Neural cell (in vitro differentiated cells): ENCODE measurements at regions not wholly inside any gene's neighbourhood (a gene's known extent, or its start where the extent isn't known, plus 50 kb on each side); places are given as distances from the start of the nearest gene placed in this dataset.

Experiments used
- H2AFZ ChIP-seq: fragments of 200-600, 300-800 bp; sonication (generic), shearing (Covaris generic); 2 replicates; pipeline ENCODE4 v1.6.0; 2014; ENCODE audit warnings: low read depth, mild to moderate bottlenecking, antibody characterized with exemption, low read length, moderate library complexity
- H3F3A ChIP-seq: fragments of 200-600 bp; shearing (Covaris generic); 2 replicates; pipeline ENCODE4 v1.6.1; 2016; ENCODE audit warnings: mild to moderate bottlenecking, moderate library complexity, mixed read lengths, antibody characterized with exemption, low read length; ENCODE audit not compliant: insufficient read depth, poor library complexity, severe bottlenecking
- H3K27ac ChIP-seq: fragments of 200-600, 300-800 bp; sonication (generic), shearing (Covaris generic); 2 replicates; pipeline ENCODE4 v1.5.1; 2014; ENCODE audit warnings: mild to moderate bottlenecking, low read length, moderate library complexity
- H3K27me3 ChIP-seq: fragments of 300-800, 200-600 bp; sonication (generic), shearing (Covaris generic); 2 replicates; pipeline ENCODE4 v1.6.0; 2014; ENCODE audit warnings: mild to moderate bottlenecking, low read depth, low read length, moderate library complexity; ENCODE audit not compliant: insufficient read depth
- H3K36me3 ChIP-seq: fragments of 300-800, 200-600 bp; sonication (generic), shearing (Covaris generic); 2 replicates; pipeline ENCODE4 v1.5.1; 2014; ENCODE audit warnings: mild to moderate bottlenecking, antibody characterized with exemption, low read length, moderate library complexity; ENCODE audit not compliant: insufficient read depth
- H3K4me2 ChIP-seq: fragments of 300-800, 200-600 bp; sonication (generic), shearing (Covaris generic); 2 replicates; pipeline ENCODE4 v1.6.0; 2014; ENCODE audit warnings: mild to moderate bottlenecking, low read length
- H3K4me3 ChIP-seq: fragments of 300-800, 200-600 bp; sonication (generic), shearing (Covaris generic); 2 replicates; pipeline ENCODE4 v1.5.1; 2014; ENCODE audit warnings: mild to moderate bottlenecking, low read length, moderate library complexity
- H3K79me2 ChIP-seq: fragments of 200-600 bp; shearing (Covaris generic); replicated peaks from 2 replicates; pipeline ENCODE4 v1.6.0; 2014; ENCODE audit warnings: mild to moderate bottlenecking, low read length, moderate library complexity; ENCODE audit not compliant: insufficient read depth
- H3K9ac ChIP-seq: fragments of 300-800, 200-600 bp; sonication (generic), shearing (Covaris generic); 2 replicates; pipeline ENCODE4 v1.6.1; 2016; ENCODE audit warnings: mild to moderate bottlenecking, low read length, mixed read lengths
- H3K9me2 ChIP-seq: fragments of 200-600 bp; shearing (Covaris generic); 2 replicates; pipeline ENCODE4 v1.6.1; 2016; ENCODE audit warnings: mild to moderate bottlenecking, low read length, mixed read lengths; ENCODE audit not compliant: insufficient read depth
- H3K9me3 ChIP-seq: fragments of 200-600, 300-800 bp; sonication (generic), shearing (Covaris generic); 2 replicates; pipeline ENCODE4 v1.6.1; 2016; ENCODE audit warnings: mild to moderate bottlenecking, mixed run types, low read length, moderate library complexity, mixed read lengths
- H4K20me1 ChIP-seq: fragments of 200-600 bp; shearing (Covaris generic); 2 replicates; pipeline ENCODE4 v1.6.1; 2016; ENCODE audit warnings: mild to moderate bottlenecking, mixed run types; ENCODE audit not compliant: insufficient read depth
- EP300 ChIP-seq: fragments of 450-650 bp; conservative IDR thresholded peaks from 2 replicates; pipeline ENCODE4 v1.6.1; 2014; ENCODE audit warnings: antibody characterized with exemption, mild to moderate bottlenecking, moderate library complexity; ENCODE audit not compliant: poor library complexity, severe bottlenecking
- EZH2 ChIP-seq: fragments of 200-600, 300-800 bp; shearing (Covaris generic), sonication (generic); IDR thresholded peaks from 2 replicates; pipeline ENCODE4 v1.6.1; 2014; ENCODE audit warnings: antibody characterized with exemption, low read length, borderline replicate concordance, mild to moderate bottlenecking; ENCODE audit not compliant: insufficient read depth, poor library complexity, severe bottlenecking
- MXI1 ChIP-seq: fragments of 450-650 bp; conservative IDR thresholded peaks from 2 replicates; pipeline ENCODE4 v1.6.1; 2014; ENCODE audit warnings: antibody characterized with exemption, mild to moderate bottlenecking; ENCODE audit not compliant: poor library complexity, severe bottlenecking
- POLR2AphosphoS5 ChIP-seq: IDR thresholded peaks from 2 replicates; pipeline ENCODE4 v1.6.1; 2012
- RAD21 ChIP-seq: fragments of 450-650 bp; conservative IDR thresholded peaks from 2 replicates; pipeline ENCODE4 v1.6.1; 2014; ENCODE audit warnings: antibody characterized with exemption, mild to moderate bottlenecking, moderate library complexity
- SMC3 ChIP-seq: fragments of 450-650 bp; conservative IDR thresholded peaks from 2 replicates; pipeline ENCODE4 v1.6.1; 2014; ENCODE audit warnings: antibody characterized with exemption, mild to moderate bottlenecking, moderate library complexity; ENCODE audit not compliant: poor library complexity
- TAF1 ChIP-seq: IDR thresholded peaks from 2 replicates; pipeline ENCODE4 v1.6.1; 2012; ENCODE audit warnings: low read depth
- TF ChIP-seq, protein P1 (sequence below): fragments of 450-650 bp; IDR thresholded peaks from 2 replicates; pipeline ENCODE4 v1.5.1; 2014; ENCODE audit warnings: antibody characterized with exemption, mild to moderate bottlenecking, moderate library complexity; ENCODE audit not compliant: poor library complexity, severe bottlenecking
- TF ChIP-seq, protein P2 (sequence below): IDR thresholded peaks from 2 replicates; pipeline ENCODE4 v1.6.1; 2012; ENCODE audit warnings: borderline replicate concordance

DNA sequence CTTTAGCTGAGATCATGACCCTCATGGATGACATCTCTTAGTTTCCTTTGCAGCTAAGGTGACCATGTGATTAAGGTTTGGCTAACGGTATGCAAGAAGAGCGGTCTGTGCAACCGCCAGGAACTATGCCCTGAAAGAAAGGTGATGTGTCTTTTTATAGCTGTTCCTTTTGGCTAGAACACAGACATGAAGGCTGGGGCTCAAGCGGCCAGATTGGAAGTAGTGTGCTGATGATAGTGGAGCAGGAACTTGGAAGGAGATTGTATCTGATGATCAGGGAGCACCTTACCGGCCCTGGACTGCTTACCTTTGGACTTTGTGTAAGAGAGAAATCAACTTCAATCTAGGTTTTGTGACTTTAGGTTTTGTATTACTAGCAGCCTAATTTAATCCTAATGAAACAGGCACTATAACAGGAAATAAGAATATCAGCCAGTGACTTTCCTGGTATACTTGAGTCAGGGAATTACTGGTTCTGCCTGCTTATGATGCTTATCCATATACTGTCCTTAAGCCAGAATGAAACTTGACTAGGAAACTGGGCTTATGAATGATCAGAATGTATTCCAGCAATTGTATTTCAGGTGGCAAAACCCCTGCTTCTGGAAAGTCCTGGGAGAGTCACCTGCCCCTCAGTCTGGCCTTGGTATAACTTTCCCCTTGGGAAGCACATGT, 164.3 kb upstream of the LRIG1 start:
- Histone ChIP-seq H4K20me1 (no peaks in the 10 kb centered on the region), H3K27me3 (no peaks in the 10 kb centered on the region), H3F3A (no peaks in the 10 kb centered on the region), H3K4me2 (no peak overlapping the region), H3K4me3 (no peak overlapping the region), H3K36me3 (no peaks in the 10 kb centered on the region), H2AFZ (no peak overlapping the region), H3K9me3 (no peaks in the 10 kb centered on the region), H3K79me2 (no peaks in the 10 kb centered on the region), H3K27ac (no peak overlapping the region), H3K9me2 (no peaks in the 10 kb centered on the region), H3K9ac (no peak overlapping the region)
- TF ChIP-seq POLR2AphosphoS5 (no peak), RAD21 (no peak), EZH2 (no peak), TAF1 (no peak), SMC3 (no peak), EP300 (no peak), MXI1 (no peak)
- TF ChIP-seq, protein P1, sequence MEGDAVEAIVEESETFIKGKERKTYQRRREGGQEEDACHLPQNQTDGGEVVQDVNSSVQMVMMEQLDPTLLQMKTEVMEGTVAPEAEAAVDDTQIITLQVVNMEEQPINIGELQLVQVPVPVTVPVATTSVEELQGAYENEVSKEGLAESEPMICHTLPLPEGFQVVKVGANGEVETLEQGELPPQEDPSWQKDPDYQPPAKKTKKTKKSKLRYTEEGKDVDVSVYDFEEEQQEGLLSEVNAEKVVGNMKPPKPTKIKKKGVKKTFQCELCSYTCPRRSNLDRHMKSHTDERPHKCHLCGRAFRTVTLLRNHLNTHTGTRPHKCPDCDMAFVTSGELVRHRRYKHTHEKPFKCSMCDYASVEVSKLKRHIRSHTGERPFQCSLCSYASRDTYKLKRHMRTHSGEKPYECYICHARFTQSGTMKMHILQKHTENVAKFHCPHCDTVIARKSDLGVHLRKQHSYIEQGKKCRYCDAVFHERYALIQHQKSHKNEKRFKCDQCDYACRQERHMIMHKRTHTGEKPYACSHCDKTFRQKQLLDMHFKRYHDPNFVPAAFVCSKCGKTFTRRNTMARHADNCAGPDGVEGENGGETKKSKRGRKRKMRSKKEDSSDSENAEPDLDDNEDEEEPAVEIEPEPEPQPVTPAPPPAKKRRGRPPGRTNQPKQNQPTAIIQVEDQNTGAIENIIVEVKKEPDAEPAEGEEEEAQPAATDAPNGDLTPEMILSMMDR: no peak
- TF ChIP-seq, protein P2, sequence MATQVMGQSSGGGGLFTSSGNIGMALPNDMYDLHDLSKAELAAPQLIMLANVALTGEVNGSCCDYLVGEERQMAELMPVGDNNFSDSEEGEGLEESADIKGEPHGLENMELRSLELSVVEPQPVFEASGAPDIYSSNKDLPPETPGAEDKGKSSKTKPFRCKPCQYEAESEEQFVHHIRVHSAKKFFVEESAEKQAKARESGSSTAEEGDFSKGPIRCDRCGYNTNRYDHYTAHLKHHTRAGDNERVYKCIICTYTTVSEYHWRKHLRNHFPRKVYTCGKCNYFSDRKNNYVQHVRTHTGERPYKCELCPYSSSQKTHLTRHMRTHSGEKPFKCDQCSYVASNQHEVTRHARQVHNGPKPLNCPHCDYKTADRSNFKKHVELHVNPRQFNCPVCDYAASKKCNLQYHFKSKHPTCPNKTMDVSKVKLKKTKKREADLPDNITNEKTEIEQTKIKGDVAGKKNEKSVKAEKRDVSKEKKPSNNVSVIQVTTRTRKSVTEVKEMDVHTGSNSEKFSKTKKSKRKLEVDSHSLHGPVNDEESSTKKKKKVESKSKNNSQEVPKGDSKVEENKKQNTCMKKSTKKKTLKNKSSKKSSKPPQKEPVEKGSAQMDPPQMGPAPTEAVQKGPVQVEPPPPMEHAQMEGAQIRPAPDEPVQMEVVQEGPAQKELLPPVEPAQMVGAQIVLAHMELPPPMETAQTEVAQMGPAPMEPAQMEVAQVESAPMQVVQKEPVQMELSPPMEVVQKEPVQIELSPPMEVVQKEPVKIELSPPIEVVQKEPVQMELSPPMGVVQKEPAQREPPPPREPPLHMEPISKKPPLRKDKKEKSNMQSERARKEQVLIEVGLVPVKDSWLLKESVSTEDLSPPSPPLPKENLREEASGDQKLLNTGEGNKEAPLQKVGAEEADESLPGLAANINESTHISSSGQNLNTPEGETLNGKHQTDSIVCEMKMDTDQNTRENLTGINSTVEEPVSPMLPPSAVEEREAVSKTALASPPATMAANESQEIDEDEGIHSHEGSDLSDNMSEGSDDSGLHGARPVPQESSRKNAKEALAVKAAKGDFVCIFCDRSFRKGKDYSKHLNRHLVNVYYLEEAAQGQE: no peak

DNA sequence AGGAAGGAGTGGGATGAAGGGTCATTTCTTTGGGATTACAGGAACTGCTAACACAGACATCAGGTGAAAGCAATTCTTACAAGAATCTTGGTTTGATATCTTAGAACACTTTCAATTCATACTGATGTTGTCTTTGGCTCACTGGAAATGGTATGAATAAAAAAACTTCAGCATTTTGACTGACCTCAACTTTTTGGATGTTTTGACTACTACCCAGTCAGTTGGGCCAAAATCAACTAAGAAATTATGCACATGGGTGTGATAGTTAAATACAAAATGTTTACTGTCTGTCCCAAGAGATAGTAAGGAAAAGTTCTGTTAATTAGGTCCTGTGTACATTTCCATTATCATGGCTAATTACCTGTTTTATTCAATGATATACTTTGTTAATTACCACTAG, 165.5 kb upstream of the LRIG1 start:
- no peaks in the 10 kb centered on the region for H3K9me2 ChIP-seq
- TF ChIP-seq SMC3: no peak
- TF ChIP-seq TAF1: no peak
- no peak overlapping the region for H3K9ac ChIP-seq
- H3K27me3 ChIP-seq: no peaks in the 10 kb centered on the region
- H2AFZ ChIP-seq: no peak overlapping the region
- H3K79me2 ChIP-seq: no peaks in the 10 kb centered on the region
- H3K4me2 ChIP-seq: no peak overlapping the region
- no peaks in the 10 kb centered on the region for H3K36me3 ChIP-seq
- H3F3A ChIP-seq: no peaks in the 10 kb centered on the region
- H3K9me3 ChIP-seq: no peaks in the 10 kb centered on the region
- H3K4me3 ChIP-seq: no peak overlapping the region
- H4K20me1 ChIP-seq: no peaks in the 10 kb centered on the region
- H3K27ac ChIP-seq: no peak overlapping the region

DNA sequence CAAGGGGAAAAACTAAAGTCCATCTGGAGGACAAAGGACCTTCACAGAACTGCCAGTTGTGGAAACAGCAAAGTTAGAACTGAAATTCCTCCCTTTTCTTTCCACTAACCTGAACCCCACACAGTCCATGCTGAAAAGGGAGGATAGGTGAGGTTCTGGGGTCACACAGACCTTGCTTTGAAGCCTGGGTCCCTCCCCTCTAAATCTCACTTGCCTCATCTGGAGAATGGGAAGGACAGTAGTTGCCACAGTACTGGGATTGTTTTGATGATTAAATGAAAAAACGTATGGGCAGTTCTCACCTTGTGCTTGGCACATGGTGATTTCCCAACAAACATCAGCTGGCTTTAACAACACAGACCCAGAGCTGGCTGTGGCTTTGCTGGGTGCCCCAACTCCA, 166.4 kb upstream of the LRIG1 start:
- H3K9ac ChIP-seq: no peak overlapping the region

More for the DNA sequence above, 166.4 kb upstream of the LRIG1 start:
- no peaks in the 10 kb centered on the region for H3K79me2 ChIP-seq
- no peak overlapping the region for H2AFZ ChIP-seq
- H3K4me2 ChIP-seq: no peak overlapping the region
- H3K9me3 ChIP-seq: no peaks in the 10 kb centered on the region
- H3K27me3 ChIP-seq: no peaks in the 10 kb centered on the region
- H3K4me3 ChIP-seq: no peak overlapping the region
- TF ChIP-seq TAF1 (no peak), RAD21 (no peak), POLR2AphosphoS5 (no peak)
- H4K20me1 ChIP-seq: no peaks in the 10 kb centered on the region
- no peaks in the 10 kb centered on the region for H3K36me3 ChIP-seq
- H3K27ac ChIP-seq: no peak overlapping the region
- H3F3A ChIP-seq: no peaks in the 10 kb centered on the region
- H3K9me2 ChIP-seq: no peaks in the 10 kb centered on the region
